K562 (cell line): ENCODE measurements at regions not wholly inside any gene's neighbourhood (a gene's known extent, or its start where the extent isn't known, plus 50 kb on each side); places are given as distances from the start of the nearest gene placed in this dataset.

Source experiments
- CREB3 ChIP-seq: fragments of 450-650 bp; conservative IDR thresholded peaks from 2 replicates; pipeline ENCODE4 v1.6.1; 2016; ENCODE audit warnings: missing genetic modification characterization, low read depth, mild to moderate bottlenecking, missing compliant biosample characterization, moderate library complexity
- FOSL1 ChIP-seq: fragments of 200-800 bp; sonication (Bioruptor generic); conservative IDR thresholded peaks from 2 replicates; pipeline ENCODE4 v1.6.1; 2016; ENCODE audit warnings: missing genetic modification characterization, missing compliant biosample characterization
- IFI16 ChIP-seq: fragments of 250-450 bp; sonication (Bioruptor Pico); IDR thresholded peaks from 2 replicates; pipeline ENCODE4 v2.1.2; 2022; ENCODE audit warnings: mild to moderate bottlenecking, inconsistent platforms
- MAFG ChIP-seq: fragments of 450-650 bp; conservative IDR thresholded peaks from 2 replicates; pipeline ENCODE4 v1.6.1; 2016; ENCODE audit warnings: missing genetic modification characterization, missing compliant biosample characterization
- MCM7 ChIP-seq, 2 experiments: fragments of 450-650 bp; IDR thresholded peaks; 2 replicates each; pipeline ENCODE4 v1.6.1; 2016 to 2018
- MEIS2 ChIP-seq: fragments of 450-650 bp; IDR thresholded peaks from 2 replicates; pipeline ENCODE4 v1.6.1; 2014; ENCODE audit warnings: mild to moderate bottlenecking; ENCODE audit not compliant: partially characterized antibody
- NR4A1 ChIP-seq, 2 experiments: fragments of 250-450 bp in 1 of 2; fragments of 450-650 bp in 1 of 2; sonication (Bioruptor Pico) in 1 of 2; IDR thresholded peaks; 2 replicates each; pipeline versions ENCODE4 v1.4.0 to v1.6.1; 2016 to 2020; ENCODE audit warnings: mild to moderate bottlenecking in 2 of 2, missing compliant biosample characterization in 1 of 2, missing genetic modification characterization in 1 of 2, moderate library complexity in 1 of 2
- PPARD ChIP-seq: fragments of 250-450 bp; sonication (Bioruptor Pico); IDR thresholded peaks from 2 replicates; pipeline ENCODE4 v1.8.0; 2022; ENCODE audit warnings: inconsistent platforms, mild to moderate bottlenecking, moderate library complexity
- RAD21 ChIP-seq, 2 experiments: fragments of 250-450 bp in 1 of 2; fragments of 450-650 bp in 1 of 2; sonication (Bioruptor Pico) in 1 of 2; formaldehyde crosslinking in 1 of 2; IDR thresholded peaks in 1 of 2; conservative IDR thresholded peaks in 1 of 2; 2 replicates each; pipeline versions ENCODE4 v1.4.0 to v1.8.0; 2020 to 2022; ENCODE audit warnings: mild to moderate bottlenecking in 2 of 2, moderate library complexity in 1 of 2
- ZNF408 ChIP-seq: fragments of 250-450 bp; sonication (Bioruptor Pico); IDR thresholded peaks from 2 replicates; pipeline ENCODE4 v1.4.0; 2020; ENCODE audit warnings: low read depth, mild to moderate bottlenecking, moderate library complexity
- TF ChIP-seq, protein P1 (sequence below): fragments of 250-450 bp; sonication (Bioruptor Pico); IDR thresholded peaks from 2 replicates; pipeline ENCODE4 v1.5.0; 2022; ENCODE audit warnings: mild to moderate bottlenecking

GRCh38 chr6:105803442-105803841, 282.7 kb upstream of the PRDM1 start (continued):
- TF ChIP-seq NR4A1 (CRISPR knock-in tag; IDR thresholded peaks at IDR 0.05) (no peak), NR4A1 (tag; IDR thresholded peaks at IDR 0.05) (no peak), MCM7 (IDR thresholded peaks at IDR 0.05) (no peak), MAFG (tag) (0 out of 2 replicates have a peak, but pooled peaks have one; percentile 19), FOSL1 (tag) (no peak), RAD21 (CRISPR knock-in tag; conservative IDR thresholded peaks at IDR 0.05 in 1 of 2, IDR thresholded peaks at IDR 0.05 in 1 of 2) (0 out of 4 replicates have a peak, but pooled peaks of 1 of the 2 experiments have one; percentile 12), IFI16 (CRISPR knock-in tag) (no peak), MEIS2 (peak; percentile 15), ZNF408 (CRISPR knock-in tag) (no peak), CREB3 (no peak), PPARD (CRISPR knock-in tag) (no peak)
- TF ChIP-seq, protein P1, sequence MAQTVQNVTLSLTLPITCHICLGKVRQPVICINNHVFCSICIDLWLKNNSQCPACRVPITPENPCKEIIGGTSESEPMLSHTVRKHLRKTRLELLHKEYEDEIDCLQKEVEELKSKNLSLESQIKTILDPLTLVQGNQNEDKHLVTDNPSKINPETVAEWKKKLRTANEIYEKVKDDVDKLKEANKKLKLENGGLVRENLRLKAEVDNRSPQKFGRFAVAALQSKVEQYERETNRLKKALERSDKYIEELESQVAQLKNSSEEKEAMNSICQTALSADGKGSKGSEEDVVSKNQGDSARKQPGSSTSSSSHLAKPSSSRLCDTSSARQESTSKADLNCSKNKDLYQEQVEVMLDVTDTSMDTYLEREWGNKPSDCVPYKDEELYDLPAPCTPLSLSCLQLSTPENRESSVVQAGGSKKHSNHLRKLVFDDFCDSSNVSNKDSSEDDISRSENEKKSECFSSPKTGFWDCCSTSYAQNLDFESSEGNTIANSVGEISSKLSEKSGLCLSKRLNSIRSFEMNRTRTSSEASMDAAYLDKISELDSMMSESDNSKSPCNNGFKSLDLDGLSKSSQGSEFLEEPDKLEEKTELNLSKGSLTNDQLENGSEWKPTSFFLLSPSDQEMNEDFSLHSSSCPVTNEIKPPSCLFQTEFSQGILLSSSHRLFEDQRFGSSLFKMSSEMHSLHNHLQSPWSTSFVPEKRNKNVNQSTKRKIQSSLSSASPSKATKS (CRISPR knock-in tag) = no peak
